ELR (cell line): ENCODE measurements at regions not wholly inside any gene's neighbourhood (a gene's known extent, or its start where the extent isn't known, plus 50 kb on each side); places are given as distances from the start of the nearest gene placed in this dataset.
"Not testable (repeated sequence)": the region's sequence is repeated elsewhere in the genome, so short reads cannot be mapped to it uniquely, and the experiment has no call there.

Experiments used
- DNase-seq: peaks from one replicate; pipeline ENCODE4 v3.0.0-alpha.2; 2015; ENCODE audit warnings: low read depth

- no peak for DNase-seq
Measured at GRCh38 chr14:105918496-105919262, 392.3 kb downstream of the TMEM121 start.

DNA sequence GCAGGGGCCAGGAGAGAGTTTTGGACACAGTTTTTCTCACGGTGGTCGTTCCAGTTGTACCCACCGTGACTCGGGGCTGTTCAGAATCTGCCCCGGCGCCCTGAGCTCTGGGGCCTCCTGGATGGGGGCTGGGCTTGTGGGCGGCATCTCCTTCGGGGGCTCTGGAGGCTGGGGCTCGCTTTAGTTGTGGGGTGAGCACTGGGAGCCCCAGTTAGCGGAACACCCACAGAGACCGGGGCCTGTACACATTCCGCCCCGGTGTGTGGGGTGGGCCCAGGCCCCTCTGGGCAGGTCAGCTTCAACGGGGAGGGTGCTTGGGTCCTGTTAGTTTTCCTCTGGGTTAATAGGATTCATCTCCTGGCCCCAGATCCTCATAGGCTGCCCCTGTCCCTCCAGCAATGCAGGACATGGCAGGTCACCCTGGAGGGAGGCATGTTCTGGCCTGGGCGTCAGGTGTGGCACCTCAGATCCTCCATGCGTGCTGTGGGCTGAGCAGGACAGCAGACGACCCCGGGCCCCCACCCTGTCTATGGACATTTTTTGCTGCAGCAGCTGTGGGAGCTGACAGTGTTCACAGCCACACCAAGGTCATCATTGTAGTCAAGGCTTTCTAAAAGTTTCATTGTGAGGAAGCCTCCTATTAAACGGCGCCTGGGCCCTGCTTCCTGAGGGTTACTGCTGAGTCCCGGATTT is 393.2 kb downstream of the TMEM121 start:
- no peak for DNase-seq

DNA sequence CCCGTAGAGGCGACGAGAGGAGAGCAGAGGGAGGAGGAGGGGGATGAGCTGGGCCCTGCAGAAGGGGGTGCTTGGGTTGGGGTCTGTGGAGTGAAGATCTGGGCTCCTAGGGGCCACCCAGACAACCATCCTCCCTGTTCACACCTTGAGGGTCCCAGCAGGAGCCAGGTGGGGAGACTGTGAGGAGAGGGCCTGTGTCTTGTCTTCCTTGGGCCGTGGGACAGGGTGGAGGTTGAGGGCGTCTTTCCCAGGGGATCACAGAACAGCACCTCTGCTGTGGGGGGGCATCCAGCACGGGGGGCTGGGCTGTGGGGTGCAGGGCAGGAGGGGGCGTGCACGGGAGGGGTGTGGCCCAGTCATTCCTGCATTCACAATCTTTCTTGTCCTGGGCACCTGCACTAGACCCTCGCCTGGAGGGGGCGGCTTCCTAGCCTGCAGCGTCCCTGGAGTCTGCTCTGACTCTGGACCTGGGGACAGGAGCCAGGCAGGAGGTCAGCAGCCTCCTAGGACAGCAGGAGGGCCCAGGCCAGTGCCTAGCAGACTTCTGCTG is 393.8 kb downstream of the TMEM121 start:
- not testable (repeated sequence) for DNase-seq

- not testable (repeated sequence) for DNase-seq
Measured at GRCh38 chr14:105920803-105921755, 394.7 kb downstream of the TMEM121 start.

GRCh38 chr14:105921781-105922180 is 395.4 kb downstream of the TMEM121 start:
- DNase-seq: not testable (repeated sequence)

GRCh38 chr14:105923520-105924191 is 397.3 kb downstream of the TMEM121 start:
- DNase-seq: not testable (repeated sequence)

- DNase-seq: no peak
Measured at GRCh38 chr14:105924951-105925591, 398.7 kb downstream of the TMEM121 start.

GRCh38 chr14:105925615-105926372 is 399.4 kb downstream of the TMEM121 start:
- no peak for DNase-seq

GRCh38 chr14:105926373-105927095 is 400.2 kb downstream of the TMEM121 start:
- no peak for DNase-seq

GRCh38 chr14:105927096-105928060 is 401.0 kb downstream of the TMEM121 start:
- no peak for DNase-seq

- DNase-seq: not testable (repeated sequence)
Measured at GRCh38 chr14:105928171-105929111, 402.1 kb downstream of the TMEM121 start.

- no peak for DNase-seq
Measured at GRCh38 chr14:105929327-105930081, 403.1 kb downstream of the TMEM121 start.

DNA sequence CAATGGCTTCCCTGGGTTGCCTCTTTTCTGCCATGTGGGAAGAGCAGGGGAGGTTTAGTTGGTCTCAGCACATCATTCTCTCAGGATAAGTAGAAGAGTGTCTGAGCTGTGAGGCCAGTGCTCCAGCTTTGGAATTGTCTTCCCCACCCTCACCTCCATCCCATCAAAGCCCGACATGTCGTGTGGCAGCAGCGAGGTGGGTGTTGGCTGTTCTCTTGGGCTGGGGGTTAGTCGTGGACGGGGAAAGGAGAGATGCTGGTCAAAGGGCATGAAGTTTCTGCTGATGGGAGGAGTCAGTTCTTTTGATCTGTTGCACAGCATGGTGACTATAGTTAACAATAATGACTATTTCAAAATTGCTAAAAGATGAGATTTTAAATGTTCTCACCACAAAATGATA is 404.2 kb downstream of the TMEM121 start:
- DNase-seq: no peak

GRCh38 chr14:105931808-105932483 is 405.6 kb downstream of the TMEM121 start:
- DNase-seq: no peak

DNA sequence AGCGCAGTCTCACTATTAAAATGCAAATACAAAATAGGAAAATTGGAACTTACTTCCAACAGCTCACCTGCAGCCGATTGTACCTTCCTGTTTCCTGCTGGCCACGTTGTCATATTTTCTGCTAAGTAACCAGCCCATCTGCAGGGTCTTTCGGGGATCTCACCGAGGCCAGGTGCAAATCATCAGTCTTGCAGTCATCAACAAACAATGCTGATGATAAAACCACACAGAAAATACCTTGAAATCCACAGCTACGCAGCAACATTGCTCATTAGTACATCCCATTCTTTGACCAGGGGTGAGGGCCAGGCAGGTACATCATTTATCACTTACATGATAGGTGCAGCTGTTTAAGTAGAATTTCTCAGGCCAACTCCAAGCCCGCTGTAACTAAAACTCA is 406.9 kb downstream of the TMEM121 start:
- DNase-seq: no peak

- DNase-seq: no peak
Measured at GRCh38 chr14:105935384-105935783, 409.0 kb downstream of the TMEM121 start.
